NCI-H748 (cell line): ENCODE measurements at regions not wholly inside any gene's neighbourhood (a gene's known extent, or its start where the extent isn't known, plus 50 kb on each side); places are given as distances from the start of the nearest gene placed in this dataset.
"Not testable (repeated sequence)": the region's sequence is repeated elsewhere in the genome, so short reads cannot be mapped to it uniquely, and the experiment has no call there.

ENCODE experiments used
- DNase-seq: peaks from one replicate; lab custom pipeline; 2025; ENCODE audit not compliant: unreplicated experiment; lab: John Stamatoyannopoulos, UW

GRCh38 chr4:173651651-173652282 is 121.7 kb upstream of the HAND2 start:
- peak; percentile 67 for DNase-seq

GRCh38 chr4:173647902-173648301 is 117.9 kb upstream of the HAND2 start:
- DNase-seq, result no peak

GRCh38 chr4:173642509-173642908 is 112.5 kb upstream of the HAND2 start:
- DNase-seq, result peak; percentile 69

GRCh38 chr4:173635395-173635794 is 105.4 kb upstream of the HAND2 start:
- no peak for DNase-seq

GRCh38 chr4:173626277-173626676 is 96.2 kb upstream of the HAND2 start:
- DNase-seq, result no peak

- not testable (repeated sequence) for DNase-seq
Measured at GRCh38 chr4:173618648-173619047, 88.6 kb upstream of the HAND2 start.

GRCh38 chr4:173609158-173609557 is 79.1 kb upstream of the HAND2 start:
- peak; percentile 21 for DNase-seq

GRCh38 chr4:173608632-173609031 is 78.6 kb upstream of the HAND2 start:
- DNase-seq, result peak; percentile 83

GRCh38 chr4:173591760-173592159 is 61.7 kb upstream of the HAND2 start:
- no peak for DNase-seq

- no peak for DNase-seq
Measured at GRCh38 chr4:173590697-173591096, 60.7 kb upstream of the HAND2 start.

GRCh38 chr4:173585876-173586572 is 56.0 kb upstream of the HAND2 start:
- no peak for DNase-seq

GRCh38 chr4:173584506-173584905 is 54.5 kb upstream of the HAND2 start:
- DNase-seq, result no peak
